ENCODE measurements at regions not wholly inside any gene's neighbourhood (a gene's known extent, or its start where the extent isn't known, plus 50 kb on each side); places are given as distances from the start of the nearest gene placed in this dataset.

- TF ChIP-seq CTCF (IDR thresholded peaks at IDR 0.05; ENCODE audit: low read depth, low read length, poor library complexity, severe bottlenecking), result no peak
- no peak for TF ChIP-seq EZH2phosphoT487 (IDR thresholded peaks at IDR 0.05; ENCODE audit: borderline replicate concordance, low read length)
Measured at GRCh38 chr10:128221807-128222206, 95.6 kb upstream of the MKI67 start.

Data from DOHH2 (cell line).